ENCODE measurements at regions not wholly inside any gene's neighbourhood (a gene's known extent, or its start where the extent isn't known, plus 50 kb on each side); places are given as distances from the start of the nearest gene placed in this dataset.

DNA sequence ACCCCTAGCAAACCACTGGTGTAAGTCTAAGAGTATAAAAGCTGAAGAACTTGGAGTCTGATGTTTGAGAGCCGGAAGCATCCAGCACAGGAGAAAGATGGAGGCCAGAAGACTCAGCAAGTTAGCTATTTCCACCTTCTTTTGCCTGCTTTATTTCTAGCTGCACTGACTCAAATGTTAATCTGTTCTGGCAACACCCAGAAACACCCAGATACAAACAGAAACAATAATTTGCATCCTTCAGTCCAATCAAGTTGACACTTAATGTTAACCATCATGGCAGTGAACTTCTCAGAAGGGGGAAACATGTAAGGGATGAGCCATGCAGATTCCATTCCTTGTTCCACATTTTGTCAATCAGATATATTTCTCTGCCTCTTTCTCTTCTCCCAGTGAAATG lies 101.8 kb upstream of the FERD3L start:
- H3K4me3 Mint-ChIP-seq, result no peak overlapping the region
- TF ChIP-seq, protein P1, sequence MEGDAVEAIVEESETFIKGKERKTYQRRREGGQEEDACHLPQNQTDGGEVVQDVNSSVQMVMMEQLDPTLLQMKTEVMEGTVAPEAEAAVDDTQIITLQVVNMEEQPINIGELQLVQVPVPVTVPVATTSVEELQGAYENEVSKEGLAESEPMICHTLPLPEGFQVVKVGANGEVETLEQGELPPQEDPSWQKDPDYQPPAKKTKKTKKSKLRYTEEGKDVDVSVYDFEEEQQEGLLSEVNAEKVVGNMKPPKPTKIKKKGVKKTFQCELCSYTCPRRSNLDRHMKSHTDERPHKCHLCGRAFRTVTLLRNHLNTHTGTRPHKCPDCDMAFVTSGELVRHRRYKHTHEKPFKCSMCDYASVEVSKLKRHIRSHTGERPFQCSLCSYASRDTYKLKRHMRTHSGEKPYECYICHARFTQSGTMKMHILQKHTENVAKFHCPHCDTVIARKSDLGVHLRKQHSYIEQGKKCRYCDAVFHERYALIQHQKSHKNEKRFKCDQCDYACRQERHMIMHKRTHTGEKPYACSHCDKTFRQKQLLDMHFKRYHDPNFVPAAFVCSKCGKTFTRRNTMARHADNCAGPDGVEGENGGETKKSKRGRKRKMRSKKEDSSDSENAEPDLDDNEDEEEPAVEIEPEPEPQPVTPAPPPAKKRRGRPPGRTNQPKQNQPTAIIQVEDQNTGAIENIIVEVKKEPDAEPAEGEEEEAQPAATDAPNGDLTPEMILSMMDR (IDR thresholded peaks at IDR 0.05), result no peak
- no peaks in the 10 kb centered on the region for H3K27me3 Mint-ChIP-seq
- H3K27ac Mint-ChIP-seq, result no peak overlapping the region
- H3K4me1 Mint-ChIP-seq, result no peaks in the 10 kb centered on the region
- ATAC-seq (ENCODE audit: low read depth) (no peak), DNase-seq (no peak)
- intact Hi-C loops (cut with micrococcal nuclease), result no loop called here
- no peaks in the 10 kb centered on the region for H3K9me3 Mint-ChIP-seq
- CTCF ChIA-PET, result no interaction called here
- H3K36me3 Mint-ChIP-seq (ENCODE audit: low read depth), result no peaks in the 10 kb centered on the region
- POLR2A ChIA-PET, result no interaction called here

DNA sequence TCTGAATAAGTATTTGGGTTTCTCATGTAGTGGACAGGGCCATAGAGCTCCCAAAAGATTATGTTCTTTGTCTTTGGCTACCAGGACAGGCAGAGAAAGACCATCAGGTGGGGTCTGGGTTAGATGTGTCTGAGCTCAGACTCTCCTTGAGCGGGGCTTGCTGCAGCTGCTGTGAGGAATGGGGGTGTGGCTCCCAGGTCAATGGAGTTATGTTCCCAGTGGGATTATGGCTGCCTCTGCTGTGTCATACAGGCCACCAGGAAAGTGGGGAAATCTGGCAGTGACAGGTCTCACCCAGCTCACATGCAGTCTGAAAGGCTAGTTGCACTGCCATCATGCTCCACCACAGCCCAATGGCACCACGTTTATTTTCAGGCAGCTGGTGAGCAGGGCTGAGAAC lies 97.0 kb upstream of the FERD3L start:
- Mint-ChIP-seq H3K9me3 (peaks cover 4% of the 10 kb centered on the region), H3K36me3 (ENCODE audit: low read depth) (no peaks in the 10 kb centered on the region), H3K27me3 (no peaks in the 10 kb centered on the region), H3K4me3 (no peak overlapping the region), H3K27ac (no peak overlapping the region), H3K4me1 (no peaks in the 10 kb centered on the region)
- intact Hi-C loops (cut with micrococcal nuclease), result no loop called here
- ChIA-PET POLR2A (no interaction called here), CTCF (no interaction called here)
- ATAC-seq (ENCODE audit: low read depth) (no peak), DNase-seq (no peak)
- TF ChIP-seq, protein P1 (IDR thresholded peaks at IDR 0.05), result no peak

DNA sequence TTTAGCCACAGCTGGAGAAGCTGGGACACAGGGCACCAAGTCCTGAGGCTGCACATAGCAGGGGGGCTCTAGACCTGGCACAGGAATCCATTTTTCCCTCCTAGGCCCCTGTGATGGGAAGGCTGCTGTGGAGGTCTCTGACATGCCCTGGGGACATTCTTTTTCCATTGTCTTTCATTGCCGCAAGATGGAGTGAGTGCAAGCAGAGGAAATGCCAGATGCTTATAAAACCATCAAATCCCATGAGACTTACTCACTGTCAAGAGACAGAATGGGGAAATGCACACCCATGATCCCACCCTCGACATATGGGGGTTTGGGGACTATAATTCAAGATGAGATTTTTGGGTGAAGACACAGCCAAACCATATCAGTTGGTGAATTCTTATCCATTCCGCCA lies 94.7 kb upstream of the FERD3L start:
- ChIA-PET POLR2A (interaction anchor here (0.7 kb wide), 1 partner anchor 887 kb away, joined by 4 read pairs; no protein-coding TSS in a partner anchor), CTCF (no interaction called here)
- intact Hi-C loops (cut with micrococcal nuclease), result no loop called here
- no peaks in the 10 kb centered on the region for H3K27me3 Mint-ChIP-seq
- no peaks in the 10 kb centered on the region for H3K4me1 Mint-ChIP-seq
- no peak overlapping the region for H3K4me3 Mint-ChIP-seq
- H3K9me3 Mint-ChIP-seq, result peaks cover 4% of the 10 kb centered on the region
- H3K27ac Mint-ChIP-seq, result no peak overlapping the region
- no peaks in the 10 kb centered on the region for H3K36me3 Mint-ChIP-seq (ENCODE audit: low read depth)
- TF ChIP-seq, protein P1 (IDR thresholded peaks at IDR 0.05), result no peak
- DNase-seq (no peak), ATAC-seq (ENCODE audit: low read depth) (no peak)

DNA sequence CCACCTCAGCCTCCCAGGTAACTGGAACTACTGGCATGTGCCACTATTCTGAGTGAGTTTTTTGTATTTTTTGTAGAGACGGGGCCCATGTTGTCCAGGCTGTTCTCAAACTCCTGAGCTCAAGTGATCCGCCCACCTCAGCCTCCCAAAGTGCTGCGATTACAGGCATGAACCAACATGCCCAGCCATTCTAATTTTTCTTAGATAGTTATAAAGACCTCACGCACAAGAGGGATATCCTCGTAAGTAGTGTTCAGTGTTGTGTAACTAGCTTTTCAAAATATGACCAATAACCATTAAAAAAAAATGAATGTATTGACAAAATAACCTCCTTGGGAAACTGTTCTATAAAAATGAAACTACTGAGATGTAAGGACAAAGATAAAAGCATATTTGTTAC lies 90.5 kb upstream of the FERD3L start:
- Mint-ChIP-seq H3K4me3 (no peak overlapping the region), H3K4me1 (no peaks in the 10 kb centered on the region), H3K27ac (no peak overlapping the region), H3K36me3 (ENCODE audit: low read depth) (no peaks in the 10 kb centered on the region), H3K27me3 (no peaks in the 10 kb centered on the region), H3K9me3 (peaks cover 7% of the 10 kb centered on the region)
- ChIA-PET POLR2A (no interaction called here), CTCF (no interaction called here)
- DNase-seq (no peak), ATAC-seq (ENCODE audit: low read depth) (no peak)
- TF ChIP-seq, protein P1 (IDR thresholded peaks at IDR 0.05), result no peak
- intact Hi-C loops (cut with micrococcal nuclease), result no loop called here

DNA sequence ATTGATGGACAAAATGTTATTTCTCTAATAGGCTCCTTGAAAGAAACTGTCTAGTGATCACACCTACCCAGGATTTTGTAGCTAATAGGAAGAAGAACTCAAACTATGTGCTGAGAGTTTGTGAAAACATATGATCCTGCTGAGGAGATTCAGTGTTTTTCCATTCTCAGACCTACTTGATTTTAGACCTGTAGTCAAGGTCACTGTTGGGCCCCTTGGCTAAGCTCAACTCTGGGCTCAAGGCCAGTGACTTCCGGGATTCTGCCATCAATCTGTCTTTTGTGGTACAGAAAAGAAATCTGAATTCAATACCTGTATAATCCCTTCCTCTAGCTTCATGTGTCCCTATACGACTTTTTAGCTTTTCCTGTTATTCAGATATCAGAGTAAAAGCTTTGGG lies 79.7 kb upstream of the FERD3L start:
- Mint-ChIP-seq H3K4me1 (no peaks in the 10 kb centered on the region), H3K9me3 (peaks cover 4% of the 10 kb centered on the region), H3K4me3 (no peak overlapping the region), H3K36me3 (ENCODE audit: low read depth) (no peaks in the 10 kb centered on the region), H3K27me3 (no peaks in the 10 kb centered on the region), H3K27ac (no peak overlapping the region)
- intact Hi-C loops (cut with micrococcal nuclease), result no loop called here
- CTCF ChIA-PET, result no interaction called here
- TF ChIP-seq, protein P1 (IDR thresholded peaks at IDR 0.05), result no peak
- DNase-seq (no peak), ATAC-seq (ENCODE audit: low read depth) (no peak)
- POLR2A ChIA-PET, result no interaction called here

Data from activated B cell treated with CpG ODN at 0.5 μM for 24 hours (primary cell).